ENCODE measurements at regions not wholly inside any gene's neighbourhood (a gene's known extent, or its start where the extent isn't known, plus 50 kb on each side); places are given as distances from the start of the nearest gene placed in this dataset.
A peak's percentile ranks its signal among the peaks of the same experiment; 100 is the strongest.

DNA sequence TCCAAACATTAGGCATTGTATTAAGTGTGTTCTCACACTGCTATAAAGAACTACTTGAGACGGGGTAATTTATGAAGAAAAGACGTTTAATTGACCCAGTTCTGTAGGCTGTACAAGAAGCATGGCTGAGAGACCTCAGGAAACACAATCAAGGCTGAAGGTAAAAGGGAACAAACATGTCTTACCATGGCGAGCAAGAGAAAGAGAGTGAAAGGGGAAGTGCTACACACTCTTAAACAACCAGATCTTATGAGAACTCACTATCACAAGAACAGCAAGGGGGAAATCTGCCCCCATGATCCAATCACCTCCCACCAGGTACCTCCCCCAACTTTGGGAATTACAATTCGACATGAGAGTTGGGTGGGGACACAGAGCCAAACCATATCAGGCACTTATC, 86.6 kb upstream of the TOP1 start:
- no peak for DNase-seq (ENCODE audit: low spot score)
- no peak overlapping the region for H3K27ac ChIP-seq
- CTCF ChIA-PET: interaction anchor here (1.5 kb wide), 1 partner anchor 26 kb away, joined by 5 read pairs; no protein-coding TSS in a partner anchor
- POLR2A ChIA-PET (ENCODE audit: low non-redundant PET): no interaction called here
- TF ChIP-seq, protein P1, sequence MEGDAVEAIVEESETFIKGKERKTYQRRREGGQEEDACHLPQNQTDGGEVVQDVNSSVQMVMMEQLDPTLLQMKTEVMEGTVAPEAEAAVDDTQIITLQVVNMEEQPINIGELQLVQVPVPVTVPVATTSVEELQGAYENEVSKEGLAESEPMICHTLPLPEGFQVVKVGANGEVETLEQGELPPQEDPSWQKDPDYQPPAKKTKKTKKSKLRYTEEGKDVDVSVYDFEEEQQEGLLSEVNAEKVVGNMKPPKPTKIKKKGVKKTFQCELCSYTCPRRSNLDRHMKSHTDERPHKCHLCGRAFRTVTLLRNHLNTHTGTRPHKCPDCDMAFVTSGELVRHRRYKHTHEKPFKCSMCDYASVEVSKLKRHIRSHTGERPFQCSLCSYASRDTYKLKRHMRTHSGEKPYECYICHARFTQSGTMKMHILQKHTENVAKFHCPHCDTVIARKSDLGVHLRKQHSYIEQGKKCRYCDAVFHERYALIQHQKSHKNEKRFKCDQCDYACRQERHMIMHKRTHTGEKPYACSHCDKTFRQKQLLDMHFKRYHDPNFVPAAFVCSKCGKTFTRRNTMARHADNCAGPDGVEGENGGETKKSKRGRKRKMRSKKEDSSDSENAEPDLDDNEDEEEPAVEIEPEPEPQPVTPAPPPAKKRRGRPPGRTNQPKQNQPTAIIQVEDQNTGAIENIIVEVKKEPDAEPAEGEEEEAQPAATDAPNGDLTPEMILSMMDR (conservative IDR thresholded peaks at IDR 0.05; ENCODE audit: low read depth): no peak

DNA sequence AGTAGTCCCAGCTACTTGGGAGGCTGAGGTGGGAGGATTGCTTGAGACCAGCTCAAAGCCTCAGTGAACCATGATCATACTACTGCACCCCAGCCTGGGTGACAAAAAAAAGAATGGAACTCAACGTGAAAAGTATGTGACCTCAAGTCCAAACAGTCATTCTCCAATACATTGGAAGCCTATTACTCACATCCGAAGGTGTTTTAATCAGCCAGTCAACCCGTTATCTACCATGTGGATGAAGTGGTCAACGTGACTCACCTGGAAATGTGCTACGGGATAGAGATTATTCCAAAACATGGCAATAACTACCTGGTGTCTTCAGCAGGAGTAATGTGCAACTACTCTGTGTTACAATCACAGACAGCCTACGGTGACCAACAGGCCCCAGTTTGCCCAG, 85.8 kb upstream of the TOP1 start:
- ChIA-PET POLR2A (ENCODE audit: low non-redundant PET) (no interaction called here), CTCF (interaction anchor here (1.5 kb wide), 1 partner anchor 26 kb away, joined by 5 read pairs; no protein-coding TSS in a partner anchor)
- peak; percentile 48 for DNase-seq (ENCODE audit: low spot score)
- no peak overlapping the region for H3K27ac ChIP-seq
- TF ChIP-seq, protein P1 (conservative IDR thresholded peaks at IDR 0.05; ENCODE audit: low read depth): no peak

DNA sequence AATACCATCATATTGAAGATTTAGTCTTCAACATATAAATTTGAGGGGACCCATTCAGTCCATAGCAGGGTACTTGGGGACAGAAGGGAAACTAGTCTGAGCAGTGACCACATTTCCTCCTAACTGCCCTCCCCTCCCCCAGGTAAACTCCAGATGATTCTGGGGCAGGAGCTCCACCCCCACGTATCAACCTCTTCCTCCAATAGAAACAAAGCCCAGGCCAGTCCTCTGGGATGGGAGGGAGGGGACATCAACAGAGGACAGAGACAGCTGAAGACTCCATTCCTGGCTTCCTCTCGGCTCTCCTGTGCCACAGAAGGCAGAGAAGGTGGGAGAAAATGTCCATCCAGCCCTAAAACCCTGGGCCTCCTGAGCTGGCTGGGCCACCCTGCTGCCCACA, 85.0 kb upstream of the TOP1 start:
- CTCF ChIA-PET: interaction anchor here (0.6 kb wide), 1 partner anchor 19 kb away, joined by 7 read pairs; no protein-coding TSS in a partner anchor
- DNase-seq (ENCODE audit: low spot score): no peak
- TF ChIP-seq, protein P1 (conservative IDR thresholded peaks at IDR 0.05; ENCODE audit: low read depth): no peak
- H3K27ac ChIP-seq: no peak overlapping the region
- POLR2A ChIA-PET (ENCODE audit: low non-redundant PET): no interaction called here

DNA sequence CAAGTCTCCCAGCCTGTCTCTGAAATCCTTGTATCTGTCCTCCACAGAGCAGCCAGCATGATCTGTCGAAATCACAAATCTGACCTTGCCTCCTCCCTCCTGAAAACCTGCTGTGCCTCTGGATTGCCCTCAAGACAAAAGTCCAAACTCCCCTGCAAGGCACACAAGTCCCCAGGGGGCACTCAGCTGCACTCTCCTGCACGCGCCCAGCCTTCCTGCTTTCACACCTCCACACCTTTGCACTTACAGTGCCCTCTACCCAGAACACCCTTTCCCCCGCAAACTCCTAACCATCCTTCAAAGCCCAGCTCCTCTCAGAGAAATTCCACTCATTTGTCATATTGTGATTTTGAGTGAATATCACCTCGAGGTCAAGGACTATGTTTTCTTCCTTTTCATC, 83.4 kb upstream of the TOP1 start:
- ChIA-PET POLR2A (ENCODE audit: low non-redundant PET) (no interaction called here), CTCF (interaction anchor here (0.6 to 1.1 kb wide), 3 partner anchors 12 to 1983 kb away, joined by 3 read pairs; no protein-coding TSS in a partner anchor)
- TF ChIP-seq, protein P1 (conservative IDR thresholded peaks at IDR 0.05; ENCODE audit: low read depth): no peak
- DNase-seq (ENCODE audit: low spot score): no peak
- no peak overlapping the region for H3K27ac ChIP-seq

DNA sequence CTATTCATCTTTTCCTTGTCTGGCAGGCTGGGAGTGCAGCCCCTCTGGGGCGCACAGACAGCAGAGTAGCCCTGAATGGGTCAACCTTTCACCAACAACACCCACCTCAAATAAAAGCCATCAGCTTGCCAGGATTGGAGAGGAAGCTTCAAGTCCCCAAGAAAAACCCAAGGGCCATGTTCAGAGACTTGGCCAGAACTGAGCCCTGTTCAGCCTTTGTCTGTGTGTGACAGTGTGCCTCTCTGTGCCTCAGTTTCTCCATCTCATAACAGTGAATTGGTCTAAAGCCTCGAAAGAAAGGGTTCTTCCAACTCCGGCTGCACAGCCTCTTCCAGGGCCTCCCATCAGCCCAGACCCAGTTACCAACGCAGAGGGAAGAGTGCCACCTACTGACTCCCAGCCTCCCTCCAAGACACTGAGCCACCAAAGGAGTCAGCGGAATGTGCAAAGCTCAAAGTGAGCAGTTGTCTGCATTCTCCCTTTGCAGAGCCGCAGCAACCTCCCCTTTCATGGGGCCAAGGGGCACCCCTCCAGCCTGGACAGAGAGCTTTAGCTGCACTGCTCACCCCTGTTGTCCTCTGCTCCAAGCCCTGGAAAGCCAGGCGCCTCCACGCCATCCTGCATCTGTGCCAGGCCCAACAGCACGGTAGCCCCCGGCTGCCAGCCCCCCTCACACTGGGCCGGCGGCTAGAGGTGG, 82.7 kb upstream of the TOP1 start:
- peak; percentile 49 for DNase-seq (ENCODE audit: low spot score)
- POLR2A ChIA-PET (ENCODE audit: low non-redundant PET): no interaction called here
- CTCF ChIA-PET: interaction anchor here (0.6 to 1.1 kb wide), 6 partner anchors 13 to 1188 kb away, joined by 3 to 5 read pairs (median 3); no protein-coding TSS in a partner anchor

DNA sequence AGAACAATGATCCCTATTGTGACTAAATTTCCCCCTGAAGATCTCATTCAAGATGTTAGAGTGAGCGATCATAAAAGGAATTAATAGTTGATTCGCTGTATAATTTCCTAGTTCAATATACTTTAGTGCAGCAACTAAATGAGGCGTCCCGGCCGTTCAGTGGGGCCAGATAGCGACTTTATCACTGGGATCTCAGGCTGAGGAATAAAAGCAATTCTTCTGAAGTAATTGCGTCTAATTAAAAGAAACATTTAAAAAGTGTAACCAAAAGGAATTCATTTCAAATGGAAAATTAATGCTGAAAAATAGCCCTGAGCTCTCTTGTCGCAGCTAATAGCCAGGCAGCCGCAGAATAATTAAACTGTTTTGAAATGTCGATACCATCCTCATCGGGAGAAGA, 82.2 kb upstream of the TOP1 start:
- POLR2A ChIA-PET (ENCODE audit: low non-redundant PET): no interaction called here
- no peak for DNase-seq (ENCODE audit: low spot score)
- H3K27ac ChIP-seq: no peak overlapping the region
- CTCF ChIA-PET: interaction anchor here (0.6 to 0.7 kb wide), 4 partner anchors 147 to 1189 kb away, joined by 3 to 5 read pairs (median 3); no protein-coding TSS in a partner anchor
- TF ChIP-seq, protein P1 (conservative IDR thresholded peaks at IDR 0.05; ENCODE audit: low read depth): no peak

More for the DNA sequence above, 82.7 kb upstream of the TOP1 start:
- TF ChIP-seq, protein P1 (conservative IDR thresholded peaks at IDR 0.05; ENCODE audit: low read depth): no peak
- H3K27ac ChIP-seq: no peak overlapping the region

All from RWPE1 (cell line).